Neural progenitor cell (in vitro differentiated cells): ENCODE measurements at regions not wholly inside any gene's neighbourhood (a gene's known extent, or its start where the extent isn't known, plus 50 kb on each side); places are given as distances from the start of the nearest gene placed in this dataset.

Experiments
- DNase-seq: peaks from one replicate; pipeline ENCODE4 v3.0.0-alpha.2; 2016; ENCODE audit warnings: low spot score
- H2AFZ ChIP-seq: fragments of 200-600 bp; sonication (generic); replicated peaks from 2 replicates; pipeline ENCODE4 v1.6.1; 2016; ENCODE audit warnings: antibody characterized with exemption
- H3F3A ChIP-seq: fragments of 200-600 bp; sonication (generic); 2 replicates; pipeline ENCODE4 v1.6.1; 2016; ENCODE audit warnings: antibody characterized with exemption, low read depth
- H3K27ac ChIP-seq: fragments of 200-600 bp; sonication (generic); 2 replicates; pipeline ENCODE4 v1.5.1; 2016; ENCODE audit warnings: mild to moderate bottlenecking
- H3K27me3 ChIP-seq: fragments of 200-600 bp; sonication (generic); 2 replicates; pipeline ENCODE4 v1.6.1; 2016; ENCODE audit warnings: mild to moderate bottlenecking, moderate library complexity
- H3K36me3 ChIP-seq: fragments of 200-600 bp; sonication (generic); 2 replicates; pipeline ENCODE4 v1.5.1; 2016
- H3K4me1 ChIP-seq: fragments of 200-600 bp; sonication (generic); 2 replicates; pipeline ENCODE4 v1.6.1; 2016; ENCODE audit warnings: mixed run types
- H3K4me2 ChIP-seq: fragments of 200-600 bp; sonication (generic); 2 replicates; pipeline ENCODE4 v1.6.1; 2016
- H3K4me3 ChIP-seq: fragments of 200-600 bp; sonication (generic); 2 replicates; pipeline ENCODE4 v1.5.1; 2016
- H3K79me2 ChIP-seq: fragments of 200-600 bp; sonication (generic); 2 replicates; pipeline ENCODE4 v1.6.1; 2016; ENCODE audit warnings: low read depth
- H3K9ac ChIP-seq: fragments of 200-600 bp; sonication (generic); 2 replicates; pipeline ENCODE4 v1.6.1; 2016
- H3K9me3 ChIP-seq: fragments of 200-600 bp; sonication (generic); 2 replicates; pipeline ENCODE4 v1.5.1; 2016; ENCODE audit warnings: low read depth
- H4K20me1 ChIP-seq: fragments of 200-600 bp; sonication (generic); 2 replicates; pipeline ENCODE4 v1.6.1; 2016; ENCODE audit warnings: low read depth
- H3K27ac Mint-ChIP-seq: 3 replicates; pipeline ENCODE4 v1.8.0; 2021; ENCODE audit warnings: mixed read lengths
- H3K27me3 Mint-ChIP-seq: 2 replicates; pipeline ENCODE4 v1.8.0; 2022; ENCODE audit warnings: low read depth, mild to moderate bottlenecking, inconsistent platforms, moderate library complexity, mixed read lengths; ENCODE audit not compliant: insufficient read depth
- H3K36me3 Mint-ChIP-seq: 3 replicates; pipeline ENCODE4 v1.8.0; 2021; ENCODE audit warnings: mixed read lengths
- H3K4me1 Mint-ChIP-seq: 3 replicates; pipeline ENCODE4 v1.8.0; 2021; ENCODE audit warnings: mixed read lengths
- H3K4me3 Mint-ChIP-seq: 3 replicates; pipeline ENCODE4 v1.8.0; 2021; ENCODE audit warnings: mild to moderate bottlenecking, moderate library complexity, mixed read lengths
- H3K9me3 Mint-ChIP-seq: 3 replicates; pipeline ENCODE4 v1.8.0; 2020; ENCODE audit warnings: mixed read lengths
- CTCF ChIP-seq: fragments of 200-600 bp; sonication (generic); IDR thresholded peaks from 2 replicates; pipeline ENCODE4 v1.5.1; 2017; ENCODE audit warnings: antibody characterized with exemption, mild to moderate bottlenecking
- EZH2 ChIP-seq: fragments of 200-600 bp; sonication (generic); IDR thresholded peaks from 2 replicates; pipeline ENCODE4 v1.6.1; 2017; ENCODE audit warnings: antibody characterized with exemption, mild to moderate bottlenecking, moderate library complexity
- EZH2phosphoT487 ChIP-seq: fragments of 200-600 bp; sonication (generic); IDR thresholded peaks from 2 replicates; pipeline ENCODE4 v1.6.1; 2017; ENCODE audit warnings: antibody characterized with exemption

GRCh38 chr4:26059391-26060154 is 145.6 kb downstream of the SMIM20 start:
- Histone ChIP-seq H3K27me3 (no peaks in the 10 kb centered on the region), H3F3A (no peaks in the 10 kb centered on the region), H3K9ac (no peak overlapping the region), H3K9me3 (no peaks in the 10 kb centered on the region), H3K4me3 (no peak overlapping the region), H3K4me1 (no peaks in the 10 kb centered on the region), H3K36me3 (no peaks in the 10 kb centered on the region), H4K20me1 (no peaks in the 10 kb centered on the region), H2AFZ (no peak overlapping the region), H3K27ac (no peak overlapping the region), H3K79me2 (no peaks in the 10 kb centered on the region), H3K4me2 (no peak overlapping the region)
- Mint-ChIP-seq H3K9me3 (no peaks in the 10 kb centered on the region), H3K27me3 (peaks cover 3% of the 10 kb centered on the region), H3K27ac (no peak overlapping the region), H3K36me3 (no peaks in the 10 kb centered on the region), H3K4me3 (no peak overlapping the region), H3K4me1 (peaks cover 2% of the 10 kb centered on the region)
- no peak for TF ChIP-seq EZH2
- TF ChIP-seq EZH2phosphoT487, result no peak
- TF ChIP-seq CTCF, result no peak
- no peak for DNase-seq

- no peaks in the 10 kb centered on the region for H3K9me3 ChIP-seq
- Mint-ChIP-seq H3K27ac (no peak overlapping the region), H3K4me3 (no peak overlapping the region), H3K4me1 (peaks cover 2% of the 10 kb centered on the region), H3K36me3 (no peaks in the 10 kb centered on the region), H3K27me3 (peaks cover 3% of the 10 kb centered on the region), H3K9me3 (no peaks in the 10 kb centered on the region)
- H3K27ac ChIP-seq, result no peak overlapping the region
- H3K36me3 ChIP-seq, result no peaks in the 10 kb centered on the region
- H3K4me1 ChIP-seq, result no peaks in the 10 kb centered on the region
- H3K79me2 ChIP-seq, result no peaks in the 10 kb centered on the region
- H3F3A ChIP-seq, result no peaks in the 10 kb centered on the region
- no peaks in the 10 kb centered on the region for H4K20me1 ChIP-seq
- no peak overlapping the region for H2AFZ ChIP-seq
- no peaks in the 10 kb centered on the region for H3K27me3 ChIP-seq
- no peak overlapping the region for H3K9ac ChIP-seq
- no peak overlapping the region for H3K4me3 ChIP-seq
- no peak overlapping the region for H3K4me2 ChIP-seq
- no peak for TF ChIP-seq CTCF
- TF ChIP-seq EZH2phosphoT487, result no peak
- TF ChIP-seq EZH2, result no peak
- no peak for DNase-seq
These were observed 146.3 kb downstream of the SMIM20 start for GRCh38 chr4:26060286-26060685.

GRCh38 chr4:26061248-26061986 is 147.4 kb downstream of the SMIM20 start:
- Histone ChIP-seq H3K27ac (no peak overlapping the region), H3F3A (no peaks in the 10 kb centered on the region), H3K4me1 (no peaks in the 10 kb centered on the region), H2AFZ (no peak overlapping the region), H3K36me3 (no peaks in the 10 kb centered on the region), H3K9me3 (no peaks in the 10 kb centered on the region), H4K20me1 (no peaks in the 10 kb centered on the region), H3K79me2 (no peaks in the 10 kb centered on the region), H3K9ac (no peak overlapping the region), H3K4me2 (no peak overlapping the region), H3K27me3 (no peaks in the 10 kb centered on the region), H3K4me3 (no peak overlapping the region)
- peaks cover 2% of the 10 kb centered on the region for H3K4me1 Mint-ChIP-seq
- H3K4me3 Mint-ChIP-seq, result no peak overlapping the region
- peak; percentile 72 for TF ChIP-seq CTCF
- TF ChIP-seq EZH2, result no peak
- peaks cover 3% of the 10 kb centered on the region for H3K27me3 Mint-ChIP-seq
- H3K9me3 Mint-ChIP-seq, result no peaks in the 10 kb centered on the region
- H3K27ac Mint-ChIP-seq, result no peak overlapping the region
- no peaks in the 10 kb centered on the region for H3K36me3 Mint-ChIP-seq
- peak; percentile 73 for DNase-seq
